H4 (cell line): ENCODE measurements at regions not wholly inside any gene's neighbourhood (a gene's known extent, or its start where the extent isn't known, plus 50 kb on each side); places are given as distances from the start of the nearest gene placed in this dataset.
A peak's percentile ranks its signal among the peaks of the same experiment; 100 is the strongest.

Experiments used
- DNase-seq: peaks from one replicate; pipeline ENCODE4 v3.0.0-alpha.2; 2015; ENCODE audit warnings: low spot score

GRCh38 chr15:47401427-47401826 lies 315.9 kb upstream of the SEMA6D start:
- DNase-seq = no peak

- DNase-seq = no peak
Measured at GRCh38 chr15:47402829-47403228, 314.5 kb upstream of the SEMA6D start.

GRCh38 chr15:47404877-47405276 lies 312.4 kb upstream of the SEMA6D start:
- DNase-seq = no peak

- DNase-seq = no peak
Measured at GRCh38 chr15:47405365-47406162, 311.7 kb upstream of the SEMA6D start.

- DNase-seq = no peak
Measured at GRCh38 chr15:47407692-47408091, 309.6 kb upstream of the SEMA6D start.

- no peak for DNase-seq
Measured at GRCh38 chr15:47409038-47409437, 308.3 kb upstream of the SEMA6D start.

GRCh38 chr15:47409600-47409999 lies 307.7 kb upstream of the SEMA6D start:
- DNase-seq = peak; percentile 43

- DNase-seq = no peak
Measured at GRCh38 chr15:47410247-47410646, 307.1 kb upstream of the SEMA6D start.

GRCh38 chr15:47411733-47412132 lies 305.6 kb upstream of the SEMA6D start:
- DNase-seq = no peak

GRCh38 chr15:47412136-47412535 lies 305.2 kb upstream of the SEMA6D start:
- no peak for DNase-seq

- DNase-seq = no peak
Measured at GRCh38 chr15:47412802-47413201, 304.5 kb upstream of the SEMA6D start.

GRCh38 chr15:47414207-47414606 lies 303.1 kb upstream of the SEMA6D start:
- DNase-seq = no peak

- DNase-seq = no peak
Measured at GRCh38 chr15:47415539-47415971, 301.8 kb upstream of the SEMA6D start.

GRCh38 chr15:47422881-47423665 lies 294.2 kb upstream of the SEMA6D start:
- no peak for DNase-seq

GRCh38 chr15:47427463-47427862 lies 289.8 kb upstream of the SEMA6D start:
- DNase-seq = no peak

- no peak for DNase-seq
Measured at GRCh38 chr15:47429376-47429775, 287.9 kb upstream of the SEMA6D start.

- peak; percentile 54 for DNase-seq
Measured at GRCh38 chr15:47431501-47431900, 285.8 kb upstream of the SEMA6D start.

GRCh38 chr15:47432826-47433225 lies 284.5 kb upstream of the SEMA6D start:
- no peak for DNase-seq

- DNase-seq = no peak
Measured at GRCh38 chr15:47434596-47434995, 282.7 kb upstream of the SEMA6D start.

- no peak for DNase-seq
Measured at GRCh38 chr15:47437491-47437890, 279.8 kb upstream of the SEMA6D start.

- DNase-seq = no peak
Measured at GRCh38 chr15:47439146-47440111, 277.9 kb upstream of the SEMA6D start.

GRCh38 chr15:47442371-47442770 lies 274.9 kb upstream of the SEMA6D start:
- no peak for DNase-seq
